ENCODE measurements at regions not wholly inside any gene's neighbourhood (a gene's known extent, or its start where the extent isn't known, plus 50 kb on each side); places are given as distances from the start of the nearest gene placed in this dataset.

DNA sequence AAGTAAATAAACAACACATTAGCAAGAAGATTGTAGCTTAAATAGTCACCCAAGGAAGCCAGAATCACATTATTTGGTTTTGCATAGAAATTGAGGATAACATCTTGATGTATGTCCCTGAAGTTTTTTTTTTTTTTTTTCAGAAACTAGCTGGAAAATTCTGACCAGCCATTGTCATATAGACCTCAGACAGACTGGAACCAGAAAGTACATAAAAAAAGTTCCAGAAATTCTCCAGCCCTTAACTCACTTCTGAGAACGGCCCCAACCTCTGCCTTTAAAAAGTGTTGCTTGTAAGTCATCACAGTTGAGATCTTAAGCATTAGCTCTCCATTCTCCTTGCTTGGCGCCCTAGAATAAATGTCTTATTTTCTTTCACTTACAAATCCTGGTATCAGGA is 350.5 kb downstream of the CCDC85A start:
- no peak overlapping the region for H3K27ac Mint-ChIP-seq
- Histone ChIP-seq H4K91ac (ENCODE audit: insufficient read length, low read depth, low read length) (no peak overlapping the region), H3K9me3 (ENCODE audit: control insufficient read depth, low read depth, low read length) (no peaks in the 10 kb centered on the region), H2AFZ (ENCODE audit: low read length) (no peak overlapping the region), H4K5ac (ENCODE audit: insufficient read length, low read depth, low read length) (no peak overlapping the region), H3K27me3 (ENCODE audit: insufficient read depth, low read length) (no peaks in the 10 kb centered on the region), H3K23me2 (ENCODE audit: insufficient read length, low read depth, low read length, poor library complexity, severe bottlenecking) (no peaks in the 10 kb centered on the region), H3K23ac (ENCODE audit: insufficient read length, low read depth, low read length) (no peak overlapping the region), H4K8ac (replicated peaks; ENCODE audit: insufficient read length, low read depth, low read length) (no peak overlapping the region), H2BK15ac (ENCODE audit: low read depth, low read length) (no peak overlapping the region), H3K27ac (ENCODE audit: insufficient read length, low read depth, low read length) (no peak overlapping the region), H4K20me1 (ENCODE audit: control insufficient read depth, insufficient read depth, insufficient read length) (no peaks in the 10 kb centered on the region), H2BK12ac (ENCODE audit: insufficient read length, low read depth, low read length) (no peak overlapping the region), H2BK120ac (ENCODE audit: low read depth, low read length, poor library complexity, severe bottlenecking) (no peak overlapping the region), H3K4ac (ENCODE audit: low read depth, low read length) (no peak overlapping the region), H2BK20ac (ENCODE audit: low read depth, low read length, poor library complexity, severe bottlenecking) (no peak overlapping the region), H3K79me2 (ENCODE audit: insufficient read depth, low read length) (no peaks in the 10 kb centered on the region), H3K79me1 (ENCODE audit: insufficient read depth, low read depth, low read length, poor library complexity, severe bottlenecking) (no peaks in the 10 kb centered on the region), H3K4me2 (ENCODE audit: insufficient read depth, insufficient read length, low read length) (no peak overlapping the region), H3K14ac (ENCODE audit: insufficient read depth, low read length) (no peak overlapping the region), H3T11ph (ENCODE audit: low read length) (no peak overlapping the region), H2AK5ac (ENCODE audit: insufficient read length, low read length) (no peak overlapping the region), H3K4me1 (ENCODE audit: insufficient read depth, low read length) (no peaks in the 10 kb centered on the region), H3K9ac (ENCODE audit: extremely low read depth, insufficient read length, low read length) (no peak overlapping the region), H3K56ac (ENCODE audit: insufficient read length, low read depth, low read length) (no peak overlapping the region), H2BK5ac (ENCODE audit: insufficient read length, low read length) (no peak overlapping the region), H3K18ac (ENCODE audit: insufficient read length, low read depth, low read length) (no peak overlapping the region)
- no peak for DNase-seq
- no peak for TF ChIP-seq CTCF (conservative IDR thresholded peaks at IDR 0.05)
- no CpG with 5 or more reads among the region's 2 CpGs for WGBS (ENCODE audit: extremely low coverage, insufficient read length, low lambda C conversion rate)
- no peaks in the 10 kb centered on the region for H3K27me3 Mint-ChIP-seq (ENCODE audit: low read depth)
- H3K9me3 Mint-ChIP-seq, result peaks cover 0 to 1% of the 10 kb centered on the region in 2 experiments; a peak in 3 of 5 replicates
- peaks cover 5 to 6% of the 10 kb centered on the region in 2 experiments; a peak in 2 of 4 replicates for H3K4me1 Mint-ChIP-seq
- H3K36me3 Mint-ChIP-seq (ENCODE audit: insufficient read depth in 1 of 3, low read depth in 3 of 3), result no peaks in the 10 kb centered on the region
- no peak overlapping the region for H3K4me3 Mint-ChIP-seq

Data from H9 (cell line).